ENCODE measurements at regions not wholly inside any gene's neighbourhood (a gene's known extent, or its start where the extent isn't known, plus 50 kb on each side); places are given as distances from the start of the nearest gene placed in this dataset.
"Not testable (repeated sequence)": the region's sequence is repeated elsewhere in the genome, so short reads cannot be mapped to it uniquely, and the experiment has no call there.

- DNase-seq: no peak
- H3K36me3 Mint-ChIP-seq (ENCODE audit: low read depth): no peaks in the 10 kb centered on the region
Measured at GRCh38 chr5:87572611-87573010, 159.9 kb upstream of the CCNH start.

DNA sequence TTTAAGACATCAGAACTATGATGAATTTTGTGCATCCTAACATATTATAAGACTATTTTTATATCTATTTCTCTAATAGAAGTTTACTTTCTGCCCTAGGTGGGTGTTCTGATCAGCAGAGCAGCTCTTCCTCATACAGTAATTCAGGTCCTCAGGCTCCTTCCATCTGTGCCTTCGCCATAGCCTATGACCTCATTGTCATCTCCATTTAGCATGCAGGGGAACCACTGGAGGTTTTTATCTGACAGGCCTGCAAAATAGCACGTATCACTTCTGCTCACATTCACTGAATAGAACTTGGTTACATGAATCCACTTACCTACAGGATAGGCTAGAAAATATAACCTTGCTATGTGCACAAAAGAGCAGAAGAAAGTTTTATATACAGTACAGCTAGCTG is 159.4 kb upstream of the CCNH start:
- Mint-ChIP-seq H3K4me3 (no peak overlapping the region), H3K4me1 (ENCODE audit: low read depth) (no peaks in the 10 kb centered on the region), H3K27me3 (peaks cover 4% of the 10 kb centered on the region), H3K27ac (no peak overlapping the region), H3K36me3 (ENCODE audit: low read depth) (no peaks in the 10 kb centered on the region), H3K9me3 (no peaks in the 10 kb centered on the region)
- DNase-seq: no peak

More at GRCh38 chr5:87572611-87573010, 159.9 kb upstream of the CCNH start:
- H3K4me1 Mint-ChIP-seq (ENCODE audit: low read depth): no peaks in the 10 kb centered on the region
- no peaks in the 10 kb centered on the region for H3K9me3 Mint-ChIP-seq
- no peak overlapping the region for H3K4me3 Mint-ChIP-seq
- peaks cover 2% of the 10 kb centered on the region for H3K27me3 Mint-ChIP-seq
- H3K27ac Mint-ChIP-seq: no peak overlapping the region

DNA sequence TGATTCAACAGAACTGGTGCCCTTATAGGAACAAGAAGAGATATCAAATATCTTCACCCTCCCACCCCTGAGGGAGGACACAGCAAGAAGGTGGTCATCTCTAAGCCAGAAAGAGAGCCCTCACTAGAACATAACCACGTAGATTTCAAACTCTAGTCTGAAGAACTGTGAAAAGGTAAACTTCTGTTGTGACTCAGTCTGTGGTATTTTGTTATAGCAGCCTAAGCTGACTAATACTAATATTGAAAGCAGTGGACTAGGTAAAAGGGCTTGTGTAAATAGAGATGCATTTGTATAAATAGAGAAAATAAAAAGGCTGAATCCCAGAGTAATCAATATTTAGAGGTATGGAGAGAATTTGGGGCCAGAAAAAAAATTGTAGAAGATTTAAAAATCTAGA is 157.6 kb upstream of the CCNH start:
- Mint-ChIP-seq H3K36me3 (ENCODE audit: low read depth) (no peaks in the 10 kb centered on the region), H3K4me1 (ENCODE audit: low read depth) (no peaks in the 10 kb centered on the region), H3K27ac (no peak overlapping the region), H3K9me3 (no peaks in the 10 kb centered on the region), H3K4me3 (no peak overlapping the region), H3K27me3 (peaks cover 4% of the 10 kb centered on the region)
- no peak for DNase-seq

DNA sequence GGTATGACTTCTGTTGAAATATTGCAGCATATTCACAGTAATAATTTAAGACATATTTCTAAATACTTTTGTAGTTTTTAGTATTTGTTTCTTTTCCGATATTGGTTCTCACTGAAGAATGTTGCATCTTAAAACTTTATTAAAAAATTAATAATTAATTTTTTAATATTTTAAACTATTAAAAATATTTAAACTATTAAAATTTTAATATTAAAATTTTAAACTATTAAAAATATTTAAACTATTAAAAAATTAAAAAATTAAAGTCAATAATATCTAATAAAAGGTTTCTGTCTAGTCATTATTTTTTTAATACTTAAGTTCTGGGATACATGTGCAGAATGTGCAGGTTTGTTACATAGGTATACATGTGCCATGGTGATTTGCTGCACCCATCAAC is 149.3 kb upstream of the CCNH start:
- Mint-ChIP-seq H3K9me3 (no peaks in the 10 kb centered on the region), H3K27ac (no peak overlapping the region), H3K36me3 (ENCODE audit: low read depth) (no peaks in the 10 kb centered on the region), H3K4me1 (ENCODE audit: low read depth) (no peaks in the 10 kb centered on the region), H3K27me3 (no peaks in the 10 kb centered on the region), H3K4me3 (no peak overlapping the region)
- no peak for DNase-seq

DNA sequence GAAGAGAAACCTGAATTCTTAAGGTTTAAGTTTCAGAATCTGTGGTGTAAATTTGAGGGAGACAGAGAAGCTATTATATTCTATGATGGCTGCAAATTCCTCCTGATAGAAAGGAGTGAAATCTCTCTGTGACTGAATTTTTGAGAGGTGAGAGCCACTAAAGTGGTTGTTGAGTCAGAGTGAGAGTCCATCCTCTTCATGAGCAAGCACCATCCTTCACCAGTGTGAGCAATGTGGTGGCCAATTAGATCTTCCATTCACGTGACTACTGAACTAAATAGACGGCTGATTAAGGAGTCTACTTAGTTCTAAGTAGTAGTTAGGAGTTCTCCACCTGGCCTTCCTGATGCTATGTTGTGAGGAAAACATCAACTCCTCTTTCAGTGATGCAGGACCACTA is 147.8 kb upstream of the CCNH start:
- Mint-ChIP-seq H3K4me3 (no peak overlapping the region), H3K4me1 (ENCODE audit: low read depth) (no peaks in the 10 kb centered on the region), H3K27ac (no peak overlapping the region), H3K36me3 (ENCODE audit: low read depth) (no peaks in the 10 kb centered on the region), H3K9me3 (no peaks in the 10 kb centered on the region), H3K27me3 (no peaks in the 10 kb centered on the region)
- DNase-seq: no peak

DNA sequence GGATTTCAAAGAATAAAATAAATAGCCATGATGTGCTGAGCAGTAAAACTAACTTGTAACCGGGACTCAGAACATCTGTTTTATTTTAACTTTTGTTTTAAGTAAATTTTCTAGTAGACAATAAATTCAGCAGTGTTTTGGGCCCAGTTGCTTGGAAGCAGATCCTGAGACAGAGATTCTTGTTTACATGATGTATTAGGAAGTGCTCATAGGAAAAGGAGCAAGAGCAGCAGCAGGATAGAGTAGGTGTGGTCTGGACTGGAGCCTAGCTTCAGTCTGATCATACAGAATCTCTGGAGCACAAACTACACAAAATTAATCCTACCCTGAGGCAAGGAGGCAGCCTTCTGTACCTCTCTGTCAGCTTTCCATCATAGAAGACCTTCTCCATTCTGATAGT is 139.2 kb upstream of the CCNH start:
- Mint-ChIP-seq H3K27me3 (peaks cover 4% of the 10 kb centered on the region), H3K9me3 (peaks cover 14% of the 10 kb centered on the region), H3K27ac (no peak overlapping the region), H3K4me3 (no peak overlapping the region), H3K36me3 (ENCODE audit: low read depth) (no peaks in the 10 kb centered on the region), H3K4me1 (ENCODE audit: low read depth) (no peaks in the 10 kb centered on the region)
- DNase-seq: no peak

DNA sequence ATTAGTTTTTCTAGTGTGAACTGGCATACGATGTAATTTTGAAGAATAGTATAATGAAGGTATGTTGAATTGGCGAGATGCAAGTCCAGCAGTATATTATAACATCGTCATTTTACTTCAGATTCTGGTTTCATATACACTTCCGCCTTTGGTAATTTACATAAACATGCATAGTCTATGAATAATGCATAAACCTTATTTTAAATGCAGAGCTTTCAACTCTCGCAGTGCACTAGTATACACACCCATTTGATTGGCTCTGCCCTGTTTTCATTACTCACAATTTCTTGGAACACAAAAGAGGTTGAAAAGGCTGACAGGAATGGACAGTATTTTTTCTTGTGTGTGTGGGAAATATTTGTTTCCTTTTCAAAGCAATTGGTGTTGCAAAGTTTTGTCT is 128.9 kb upstream of the CCNH start:
- no peak for DNase-seq
- Mint-ChIP-seq H3K27ac (no peak overlapping the region), H3K9me3 (no peaks in the 10 kb centered on the region), H3K4me3 (no peak overlapping the region), H3K27me3 (peaks cover 9% of the 10 kb centered on the region), H3K4me1 (ENCODE audit: low read depth) (no peaks in the 10 kb centered on the region), H3K36me3 (ENCODE audit: low read depth) (no peaks in the 10 kb centered on the region)

- DNase-seq: no peak
- peaks cover 9% of the 10 kb centered on the region for H3K27me3 Mint-ChIP-seq
- H3K9me3 Mint-ChIP-seq: no peaks in the 10 kb centered on the region
- H3K4me1 Mint-ChIP-seq (ENCODE audit: low read depth): no peaks in the 10 kb centered on the region
- no peaks in the 10 kb centered on the region for H3K36me3 Mint-ChIP-seq (ENCODE audit: low read depth)
- no peak overlapping the region for H3K4me3 Mint-ChIP-seq
- H3K27ac Mint-ChIP-seq: no peak overlapping the region
Measured at GRCh38 chr5:87541033-87541432, 128.3 kb upstream of the CCNH start.

DNA sequence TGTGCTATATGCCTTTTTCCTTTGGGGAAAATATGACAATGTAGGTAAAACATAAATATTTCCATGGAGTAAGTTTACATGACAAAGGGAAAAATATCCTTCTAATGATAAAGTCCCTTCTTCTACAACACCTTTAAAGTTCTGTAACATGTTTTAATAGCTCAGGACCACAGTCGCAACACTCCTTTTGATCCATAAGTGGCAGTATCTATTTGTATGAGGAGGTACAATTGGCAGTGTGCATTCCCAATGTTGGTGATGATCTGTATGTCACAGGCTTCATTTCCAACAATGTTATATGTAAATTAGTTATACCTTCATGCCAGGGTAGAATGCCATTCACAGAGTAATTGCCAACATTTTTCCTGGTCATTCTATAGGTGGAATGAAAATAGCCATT is 127.1 kb upstream of the CCNH start:
- Mint-ChIP-seq H3K27me3 (peaks cover 9% of the 10 kb centered on the region), H3K9me3 (no peaks in the 10 kb centered on the region), H3K36me3 (ENCODE audit: low read depth) (no peaks in the 10 kb centered on the region), H3K4me1 (ENCODE audit: low read depth) (no peaks in the 10 kb centered on the region), H3K27ac (no peak overlapping the region), H3K4me3 (no peak overlapping the region)
- DNase-seq: no peak

DNA sequence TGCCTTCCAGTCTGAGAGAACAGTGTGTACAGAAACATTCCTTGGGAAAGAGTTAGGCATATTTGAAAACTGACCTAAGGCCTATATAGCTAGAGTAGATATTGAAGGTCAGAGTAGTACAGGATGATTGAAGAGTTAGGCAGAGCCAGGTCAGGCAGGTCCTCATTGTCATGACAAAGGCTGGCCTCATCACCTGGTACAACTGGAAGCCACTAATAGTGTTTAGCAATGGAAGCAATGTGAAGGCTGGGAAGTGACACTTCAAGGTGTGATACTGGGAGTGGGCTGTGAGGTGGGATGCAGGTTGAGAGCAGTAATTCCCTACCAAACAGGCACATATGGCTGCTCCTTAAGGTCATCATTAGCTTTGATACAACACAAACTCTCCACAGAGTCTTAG is 123.6 kb upstream of the CCNH start:
- H3K27me3 Mint-ChIP-seq: peaks cover 9% of the 10 kb centered on the region
- no peak overlapping the region for H3K4me3 Mint-ChIP-seq
- no peak for DNase-seq
- H3K36me3 Mint-ChIP-seq (ENCODE audit: low read depth): no peaks in the 10 kb centered on the region
- no peak overlapping the region for H3K27ac Mint-ChIP-seq
- no peaks in the 10 kb centered on the region for H3K9me3 Mint-ChIP-seq
- H3K4me1 Mint-ChIP-seq (ENCODE audit: low read depth): no peaks in the 10 kb centered on the region

- H3K36me3 Mint-ChIP-seq (ENCODE audit: low read depth): no peaks in the 10 kb centered on the region
- H3K9me3 Mint-ChIP-seq: no peaks in the 10 kb centered on the region
- DNase-seq: no peak
- no peak overlapping the region for H3K4me3 Mint-ChIP-seq
- peaks cover 9% of the 10 kb centered on the region for H3K27me3 Mint-ChIP-seq
- no peaks in the 10 kb centered on the region for H3K4me1 Mint-ChIP-seq (ENCODE audit: low read depth)
- no peak overlapping the region for H3K27ac Mint-ChIP-seq
Measured at GRCh38 chr5:87535706-87536105, 123.0 kb upstream of the CCNH start.

DNA sequence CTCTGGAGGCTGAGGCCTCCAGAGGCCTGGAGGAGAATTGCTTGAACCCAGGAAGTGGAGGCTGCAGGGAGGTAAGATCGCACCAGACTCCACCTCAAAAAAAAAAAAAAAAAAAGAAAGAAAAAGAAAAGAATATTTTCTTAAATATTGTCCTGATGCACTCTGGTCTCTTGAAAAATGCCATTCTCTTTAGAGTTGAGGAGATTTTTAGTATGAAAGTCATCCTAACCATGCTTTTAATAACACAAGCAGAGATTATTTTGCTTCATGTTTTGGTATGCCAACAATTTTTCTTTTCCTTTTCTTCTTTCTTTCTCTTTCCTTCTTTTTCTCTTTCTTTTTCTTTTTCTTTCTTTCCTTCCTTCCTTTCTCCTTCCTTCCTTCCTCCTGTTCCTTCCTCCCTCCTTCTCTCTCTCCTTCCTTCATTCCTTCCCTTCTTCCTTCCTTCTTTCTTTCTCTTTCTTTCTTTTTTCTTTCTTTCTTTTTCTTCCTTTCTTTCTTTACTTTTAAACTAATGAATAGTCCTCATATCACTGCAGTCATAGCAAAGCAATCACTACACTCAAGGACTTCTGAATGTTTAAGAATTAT is 116.9 kb upstream of the CCNH start:
- no peaks in the 10 kb centered on the region for H3K36me3 Mint-ChIP-seq (ENCODE audit: low read depth)
- no peaks in the 10 kb centered on the region for H3K9me3 Mint-ChIP-seq

GRCh38 chr5:87526131-87526530 is 113.4 kb upstream of the CCNH start:
- Mint-ChIP-seq H3K27me3 (no peaks in the 10 kb centered on the region), H3K27ac (no peak overlapping the region), H3K9me3 (no peaks in the 10 kb centered on the region), H3K36me3 (ENCODE audit: low read depth) (no peaks in the 10 kb centered on the region), H3K4me1 (ENCODE audit: low read depth) (no peaks in the 10 kb centered on the region), H3K4me3 (no peak overlapping the region)
- no peak for DNase-seq

More for the DNA sequence above, 116.9 kb upstream of the CCNH start:
- no peaks in the 10 kb centered on the region for H3K4me1 Mint-ChIP-seq (ENCODE audit: low read depth)
- DNase-seq: no peak
- no peak overlapping the region for H3K4me3 Mint-ChIP-seq
- no peak overlapping the region for H3K27ac Mint-ChIP-seq
- no peaks in the 10 kb centered on the region for H3K27me3 Mint-ChIP-seq

GRCh38 chr5:87524217-87524616 is 111.5 kb upstream of the CCNH start:
- H3K27ac Mint-ChIP-seq: no peak overlapping the region
- no peaks in the 10 kb centered on the region for H3K27me3 Mint-ChIP-seq

DNA sequence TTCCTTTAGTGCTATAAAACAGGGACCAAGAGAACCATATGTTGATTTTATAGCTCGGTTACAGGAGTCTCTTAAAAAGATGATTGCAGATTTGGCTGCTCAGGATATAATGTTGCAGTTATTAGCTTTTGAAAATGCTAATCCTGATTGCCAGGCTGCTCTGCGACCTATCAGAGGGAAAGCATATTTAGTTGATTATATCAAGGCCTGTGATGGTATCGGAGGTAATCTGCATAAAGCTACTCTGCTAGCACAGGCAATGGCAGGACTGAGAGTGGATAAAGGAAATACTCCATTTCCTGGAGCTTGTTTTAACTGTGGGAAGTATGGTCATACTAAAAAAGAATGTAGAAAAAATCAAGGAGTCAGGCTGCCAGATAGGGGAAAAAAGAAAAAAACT is 99.0 kb upstream of the CCNH start:
- DNase-seq; H3K27ac Mint-ChIP-seq; H3K4me1 Mint-ChIP-seq (ENCODE audit: low read depth); H3K4me3 Mint-ChIP-seq; H3K9me3 Mint-ChIP-seq; H3K36me3 Mint-ChIP-seq (ENCODE audit: low read depth): not testable (repeated sequence)
- peaks cover 24% of the 10 kb centered on the region for H3K27me3 Mint-ChIP-seq

More at GRCh38 chr5:87524217-87524616, 111.5 kb upstream of the CCNH start:
- H3K36me3 Mint-ChIP-seq (ENCODE audit: low read depth): no peaks in the 10 kb centered on the region
- no peaks in the 10 kb centered on the region for H3K4me1 Mint-ChIP-seq (ENCODE audit: low read depth)
- no peaks in the 10 kb centered on the region for H3K9me3 Mint-ChIP-seq
- no peak overlapping the region for H3K4me3 Mint-ChIP-seq
- no peak for DNase-seq

- Mint-ChIP-seq H3K9me3 (no peaks in the 10 kb centered on the region), H3K27me3 (peaks cover 3% of the 10 kb centered on the region)
Measured at GRCh38 chr5:87503004-87503403, 90.3 kb upstream of the CCNH start.

More at GRCh38 chr5:87503004-87503403, 90.3 kb upstream of the CCNH start:
- DNase-seq: no peak
- H3K27ac Mint-ChIP-seq: no peak overlapping the region
- H3K4me3 Mint-ChIP-seq: no peak overlapping the region
- no peaks in the 10 kb centered on the region for H3K4me1 Mint-ChIP-seq (ENCODE audit: low read depth)
- H3K36me3 Mint-ChIP-seq (ENCODE audit: low read depth): no peaks in the 10 kb centered on the region
